ENCODE measurements at regions not wholly inside any gene's neighbourhood (a gene's known extent, or its start where the extent isn't known, plus 50 kb on each side); places are given as distances from the start of the nearest gene placed in this dataset.

DNA sequence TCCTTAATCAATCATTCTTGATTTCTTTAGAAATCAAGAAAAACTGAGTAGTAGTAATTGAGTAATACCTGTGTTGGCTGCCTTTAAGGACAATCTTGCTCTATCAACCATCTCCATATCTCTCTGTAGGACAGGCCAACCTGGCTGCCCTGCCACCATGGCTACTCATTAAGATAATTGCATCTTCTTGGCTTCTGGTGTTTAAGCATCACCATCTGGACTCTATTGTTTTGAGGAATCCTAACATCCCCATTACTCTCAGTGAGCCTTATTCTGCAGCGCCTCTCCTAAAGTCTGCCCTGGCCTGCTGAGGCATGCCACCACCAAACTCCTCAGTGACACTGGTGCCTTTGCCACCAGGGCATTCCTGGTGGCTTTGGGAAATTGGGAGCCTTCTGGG lies 442.6 kb upstream of the ZNF507 start:
- Histone ChIP-seq H2AFZ (ENCODE audit: low read length) (no peak overlapping the region), H3K27me3 (replicated peaks in 1 of 4; ENCODE audit: control insufficient read depth in 3 of 4, extremely low read depth in 1 of 4, insufficient read depth in 3 of 4, low read length in 3 of 4) (no peaks in the 10 kb centered on the region), H3K4me3 (ENCODE audit: extremely low read depth in 1 of 4, insufficient read depth in 2 of 4, low read depth in 3 of 4, low read length in 4 of 4) (no peak overlapping the region), H3K36me3 (ENCODE audit: control insufficient read depth in 2 of 4, insufficient read depth in 4 of 4, low read length in 3 of 4) (no peaks in the 10 kb centered on the region), H2BK20ac (ENCODE audit: low read length) (no peak overlapping the region), H4K8ac (ENCODE audit: extremely low read depth, insufficient read depth, low read length) (no peak overlapping the region), H2AK5ac (ENCODE audit: low read depth, low read length) (no peak overlapping the region), H4K91ac (replicated peaks; ENCODE audit: insufficient read length, low read length) (no peak overlapping the region), H2BK5ac (ENCODE audit: low read depth, low read length) (no peak overlapping the region), H3K4me1 (replicated peaks in 1 of 4; ENCODE audit: control insufficient read depth in 3 of 4, insufficient read depth in 4 of 4, low read length in 3 of 4) (no peaks in the 10 kb centered on the region), H3K14ac (ENCODE audit: insufficient read length) (no peak overlapping the region), H3K4ac (replicated peaks; ENCODE audit: insufficient read length, low read depth, low read length) (no peak overlapping the region), H2BK12ac (ENCODE audit: low read depth, low read length) (no peak overlapping the region), H3K23me2 (ENCODE audit: low read depth, low read length) (no peaks in the 10 kb centered on the region; the same call in 1 of the 2 replicates), H3K4me2 (ENCODE audit: insufficient read depth in 1 of 2, low read depth in 2 of 2, low read length in 2 of 2) (no peak overlapping the region), H2BK120ac (replicated peaks; ENCODE audit: low read depth, low read length) (no peak overlapping the region), H3K18ac (ENCODE audit: extremely low read depth, low read length) (no peak overlapping the region), H4K20me1 (replicated peaks in 1 of 2; ENCODE audit: control insufficient read depth in 1 of 2, insufficient read depth in 2 of 2, low read length in 2 of 2) (no peaks in the 10 kb centered on the region), H3K9me3 (ENCODE audit: insufficient read depth in 2 of 2, low read depth in 1 of 2, low read length in 1 of 2) (no peaks in the 10 kb centered on the region), H3K9ac (replicated peaks in 1 of 4; ENCODE audit: extremely low read depth in 1 of 4, low read depth in 3 of 4, low read length in 3 of 4) (no peak overlapping the region), H4K5ac (ENCODE audit: insufficient read length, low read depth, low read length) (no peak overlapping the region), H2BK15ac (ENCODE audit: low read length) (no peak overlapping the region), H3K79me2 (ENCODE audit: control insufficient read depth in 1 of 2, insufficient read depth in 2 of 2, low read length in 2 of 2) (no peaks in the 10 kb centered on the region), H3K79me1 (ENCODE audit: low read depth, low read length) (no peaks in the 10 kb centered on the region), H3K27ac (ENCODE audit: low read depth, low read length) (no peak overlapping the region; the same call in 1 of the 2 replicates), H3K56ac (replicated peaks; ENCODE audit: insufficient read length, low read depth, low read length) (no peak overlapping the region), H3K23ac (ENCODE audit: insufficient read length) (no peak overlapping the region)
- POLR2A ChIA-PET (ENCODE audit: partially characterized antibody) = no interaction called here
- CTCF ChIA-PET (ENCODE audit: partially characterized antibody) = no interaction called here
- FAIRE-seq (no peak), DNase-seq (ENCODE audit: low read depth in 1 of 2, low spot score in 2 of 2) (no peak)
- 100% methylated on average over 1 of the region's 1 CpG; no CpG with 5 or more reads in 1 of the 2 experiments for WGBS, 2 experiments (ENCODE audit: extremely low coverage in 1 of 2, insufficient coverage in 1 of 2, insufficient read length in 1 of 2, insufficient replicate concordance in 2 of 2, low coverage in 1 of 2, low lambda C conversion rate in 2 of 2, missing lambda C conversion rate in 1 of 2)
- TF ChIP-seq SP1 (IDR thresholded peaks at IDR 0.05; ENCODE audit: low read depth, low read length) (no peak), ASH2L (IDR thresholded peaks at IDR 0.05; ENCODE audit: low read length) (no peak), FOSL1 (IDR thresholded peaks at IDR 0.05; ENCODE audit: insufficient read depth, low read depth, low read length) (no peak), HDAC6 (IDR thresholded peaks at IDR 0.05; ENCODE audit: low read depth, low read length) (no peak), GABPA (IDR thresholded peaks at IDR 0.05; ENCODE audit: borderline replicate concordance, insufficient read depth, low read length) (no peak), NANOG (IDR thresholded peaks at IDR 0.05; ENCODE audit: insufficient read depth, low read depth, low read length, poor library complexity, severe bottlenecking) (no peak), SIRT6 (IDR thresholded peaks at IDR 0.05; ENCODE audit: low read length) (no peak), CEBPB (IDR thresholded peaks at IDR 0.05; ENCODE audit: low read depth, low read length) (no peak), SIN3A (conservative IDR thresholded peaks at IDR 0.05 in 1 of 2, IDR thresholded peaks at IDR 0.05 in 1 of 2; ENCODE audit: low read depth in 1 of 2, low read length in 2 of 2) (no peak), CBX5 (IDR thresholded peaks at IDR 0.05; ENCODE audit: low read depth, low read length) (no peak), RXRA (IDR thresholded peaks at IDR 0.05; ENCODE audit: insufficient read depth, low read depth, low read length) (no peak), BRCA1 (IDR thresholded peaks at IDR 0.05; ENCODE audit: low read depth, low read length) (no peak)
